Myocyte (in vitro differentiated cells): ENCODE measurements at regions not wholly inside any gene's neighbourhood (a gene's known extent, or its start where the extent isn't known, plus 50 kb on each side); places are given as distances from the start of the nearest gene placed in this dataset.
A peak's percentile ranks its signal among the peaks of the same experiment; 100 is the strongest.

Experiments
- DNase-seq: peaks from one replicate; pipeline ENCODE4 v3.0.0-alpha.2; 2012; ENCODE audit warnings: low read depth

DNA sequence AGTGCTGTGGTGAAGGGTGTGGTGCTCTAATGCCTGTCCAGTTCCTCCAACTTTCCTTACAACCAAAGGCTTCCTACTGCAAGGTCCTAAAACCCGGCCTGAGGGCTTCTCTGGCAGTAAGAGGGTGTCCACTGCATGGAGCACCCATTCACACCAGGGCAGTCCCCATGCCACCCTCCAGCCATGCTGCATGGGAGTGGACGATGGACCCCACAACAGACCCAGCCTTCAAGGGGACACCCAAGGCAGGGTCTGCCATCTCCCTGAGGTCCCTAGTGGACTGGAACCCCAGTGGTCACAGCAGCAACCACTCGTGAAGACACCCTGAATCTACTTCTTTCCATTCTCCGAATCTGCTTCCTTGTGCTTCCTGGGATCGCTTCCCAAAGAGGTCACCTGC is 117.6 kb upstream of the SOX1 start:
- DNase-seq: no peak

- DNase-seq: no peak
Observed at GRCh38 chr13:111950697-111951096, 116.3 kb upstream of the SOX1 start.

GRCh38 chr13:111952032-111952431 is 114.9 kb upstream of the SOX1 start:
- DNase-seq: no peak

- DNase-seq: no peak
Observed at GRCh38 chr13:111952814-111953213, 114.1 kb upstream of the SOX1 start.

- no peak for DNase-seq
Observed at GRCh38 chr13:111953546-111954178, 113.3 kb upstream of the SOX1 start.

DNA sequence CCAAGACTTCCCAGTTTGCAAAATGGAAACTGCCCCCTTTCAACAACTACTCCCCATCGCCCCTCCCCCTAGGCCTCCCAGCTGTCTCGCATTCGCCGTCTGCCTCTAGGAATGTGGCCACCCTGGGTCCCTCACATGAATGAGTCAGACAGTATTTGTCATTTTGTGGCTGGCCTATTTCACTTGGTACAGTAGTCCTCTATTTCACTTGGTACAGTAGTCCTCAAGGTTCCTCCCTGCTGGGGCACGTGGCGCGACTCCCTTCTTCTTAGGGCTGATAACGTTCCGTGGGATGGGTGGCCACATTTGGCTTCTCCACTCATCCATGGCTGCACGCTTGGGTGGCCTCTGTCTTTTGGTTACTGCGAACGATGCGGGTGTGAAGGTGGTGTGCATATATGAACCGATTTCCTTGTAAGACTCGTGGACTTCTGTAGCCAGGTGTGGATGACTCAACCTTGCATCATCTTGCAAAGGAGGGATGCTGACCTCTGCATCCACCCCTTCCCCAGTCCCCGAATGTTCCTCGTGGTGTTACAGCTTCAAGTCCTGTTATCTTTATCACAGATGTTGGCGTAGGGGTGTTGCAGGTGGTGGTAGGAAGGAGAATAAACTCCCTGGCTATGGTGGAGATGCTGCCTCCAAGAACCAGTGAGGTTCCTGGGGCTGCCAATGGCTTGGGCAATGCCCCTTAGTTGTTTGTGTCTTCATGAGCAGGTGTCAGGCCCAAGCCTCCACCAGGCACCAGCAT is 112.1 kb upstream of the SOX1 start:
- peak; percentile 0 for DNase-seq

GRCh38 chr13:111955412-111956065 is 111.4 kb upstream of the SOX1 start:
- DNase-seq: no peak

DNA sequence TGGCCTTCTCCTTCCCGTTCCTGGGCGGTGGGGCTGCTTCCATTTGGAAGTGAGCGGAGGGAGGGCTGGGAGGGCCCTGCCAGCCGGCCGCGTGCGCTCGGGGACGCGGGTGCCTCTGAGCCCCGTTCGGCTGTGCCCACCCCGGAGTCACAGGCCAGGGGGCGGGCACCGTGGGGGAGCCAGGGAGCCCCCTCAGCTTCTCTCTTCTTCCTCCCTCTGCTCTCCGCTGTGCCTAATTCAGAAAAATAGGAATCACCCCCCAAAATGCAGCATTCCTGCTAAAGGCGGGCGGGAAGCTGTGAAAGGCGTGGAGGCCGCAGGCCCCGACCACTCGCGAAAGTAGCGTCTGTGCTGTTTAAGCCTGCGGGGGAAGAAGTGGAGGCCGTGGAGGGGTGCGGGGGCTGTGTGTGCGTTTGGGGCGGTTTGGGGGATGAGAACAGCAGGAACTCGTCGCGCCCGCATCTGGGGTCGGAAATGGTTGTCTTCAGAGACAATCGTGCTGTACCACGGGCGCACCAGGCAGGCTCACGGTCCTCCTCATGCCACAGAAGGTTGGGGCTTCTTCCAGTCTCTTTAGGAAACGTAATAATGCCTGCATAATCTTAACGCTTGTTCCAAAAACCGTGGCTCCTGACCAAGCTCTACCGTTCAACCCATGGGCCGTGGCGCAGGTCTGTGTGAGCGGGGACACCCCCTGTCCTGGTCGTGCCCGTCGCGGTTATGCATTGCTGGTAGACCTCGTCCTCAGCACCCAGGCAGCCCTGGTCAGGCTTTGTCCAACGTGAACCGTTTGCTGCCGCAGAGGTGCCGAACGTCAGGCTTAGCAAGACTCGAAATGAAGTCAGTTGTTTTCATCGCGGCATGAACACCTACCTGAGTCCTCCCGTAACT is 110.4 kb upstream of the SOX1 start:
- DNase-seq: no peak

DNA sequence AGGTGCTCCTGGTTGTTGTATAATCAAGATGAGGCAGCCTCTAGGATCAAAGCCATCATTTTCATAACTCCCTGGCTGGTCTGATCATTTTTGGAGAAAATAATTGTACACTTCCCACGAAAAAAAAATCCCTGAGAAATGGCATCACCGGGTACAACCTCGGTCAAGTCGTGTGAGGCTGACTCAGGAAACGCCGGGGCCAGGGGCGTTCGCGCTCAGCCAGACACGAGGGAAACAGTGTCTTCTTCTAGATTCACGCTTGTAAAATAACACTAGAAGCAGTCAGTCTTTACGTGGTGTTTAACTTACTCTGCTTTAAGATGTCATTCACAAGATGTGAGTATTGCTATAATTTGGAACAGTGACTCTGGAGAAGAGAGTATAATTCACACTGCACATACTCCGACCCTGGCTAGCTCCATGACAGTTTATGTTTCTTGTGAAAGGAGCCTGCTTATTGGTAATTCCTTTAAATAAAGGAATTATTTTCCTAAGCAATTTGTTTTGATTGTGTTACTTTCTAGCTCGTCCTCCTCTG is 109.0 kb upstream of the SOX1 start:
- DNase-seq: no peak

DNA sequence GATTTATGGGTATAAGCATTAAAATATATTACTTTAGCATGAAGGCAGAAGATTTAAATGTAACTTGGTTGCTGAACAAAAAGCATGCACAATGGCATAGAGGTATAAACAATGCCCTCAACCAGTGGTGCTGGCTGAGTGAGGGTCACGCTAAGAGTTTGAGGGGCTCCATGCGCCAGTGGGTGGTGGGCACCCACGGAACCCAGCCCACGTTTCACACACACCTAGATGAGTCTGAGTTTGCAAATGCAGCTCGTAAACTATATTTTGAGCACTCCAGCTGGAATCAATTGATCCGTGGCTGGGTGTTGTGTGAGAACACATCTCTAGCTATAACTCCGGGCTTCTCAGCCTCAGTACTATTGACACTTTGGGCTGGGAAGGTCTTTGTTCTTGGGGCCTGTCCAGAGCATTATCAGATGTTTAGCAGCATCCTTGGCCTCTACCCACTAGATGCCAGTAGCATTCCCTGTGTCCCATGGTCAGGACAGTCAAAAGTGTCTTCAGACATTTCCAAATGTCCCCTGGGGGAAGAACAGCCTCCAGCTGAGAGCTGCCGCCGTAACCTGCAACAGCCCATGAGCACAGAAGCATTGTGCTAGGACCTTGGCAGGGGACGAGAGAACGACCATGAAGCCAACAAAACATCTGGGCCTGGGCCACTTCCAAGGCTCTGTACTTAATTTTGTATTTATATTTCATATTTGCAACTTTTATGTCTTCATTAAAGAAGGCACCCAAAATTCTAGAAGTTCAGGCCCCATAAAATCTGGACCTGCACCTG is 108.1 kb upstream of the SOX1 start:
- no peak for DNase-seq

GRCh38 chr13:111960152-111960772 is 106.7 kb upstream of the SOX1 start:
- DNase-seq: no peak

GRCh38 chr13:111961236-111961635 is 105.7 kb upstream of the SOX1 start:
- DNase-seq: no peak

- no peak for DNase-seq
Observed at GRCh38 chr13:111961651-111962192, 105.2 kb upstream of the SOX1 start.

DNA sequence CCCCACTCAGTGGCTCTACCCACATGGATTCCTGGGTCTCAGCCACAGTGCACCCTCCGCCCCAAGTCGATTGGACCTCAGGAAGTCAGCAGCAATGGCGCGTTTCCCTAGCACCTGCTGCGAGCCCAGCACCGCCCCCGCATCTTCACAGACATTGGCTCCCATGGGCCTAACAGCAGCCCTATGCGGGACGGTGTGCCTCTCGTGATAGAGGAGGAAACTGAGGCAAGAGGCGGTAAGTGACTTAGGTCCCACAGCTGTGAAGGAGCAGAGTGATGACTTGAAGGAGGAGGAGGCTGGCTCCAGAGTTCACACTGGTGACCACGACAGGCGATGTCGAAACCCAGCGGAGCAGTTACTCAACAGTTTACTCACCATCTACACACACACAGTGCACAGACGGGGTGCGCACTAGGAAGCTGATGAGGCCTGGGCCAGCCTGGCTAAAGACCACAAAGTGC is 104.5 kb upstream of the SOX1 start:
- DNase-seq: no peak

DNA sequence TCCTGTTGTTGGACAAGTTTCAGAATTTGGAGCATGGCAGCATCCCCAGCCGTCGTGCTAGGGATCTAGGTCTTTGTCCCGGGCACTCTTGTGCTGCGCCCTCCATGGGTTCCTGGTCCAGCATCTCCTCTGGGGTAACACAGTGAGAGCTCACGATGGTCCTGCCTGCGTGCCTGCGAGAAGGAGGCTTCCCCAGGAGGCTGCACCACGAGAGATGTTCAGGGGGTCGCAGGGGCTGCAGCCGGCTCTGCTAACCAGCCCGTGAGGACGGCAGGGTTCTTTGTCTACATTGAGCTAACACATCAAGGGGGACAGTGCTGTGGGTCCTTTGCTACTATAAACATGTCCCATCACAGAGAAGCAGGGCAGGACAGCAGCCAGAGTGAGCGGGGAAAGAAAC is 103.9 kb upstream of the SOX1 start:
- DNase-seq: no peak

DNA sequence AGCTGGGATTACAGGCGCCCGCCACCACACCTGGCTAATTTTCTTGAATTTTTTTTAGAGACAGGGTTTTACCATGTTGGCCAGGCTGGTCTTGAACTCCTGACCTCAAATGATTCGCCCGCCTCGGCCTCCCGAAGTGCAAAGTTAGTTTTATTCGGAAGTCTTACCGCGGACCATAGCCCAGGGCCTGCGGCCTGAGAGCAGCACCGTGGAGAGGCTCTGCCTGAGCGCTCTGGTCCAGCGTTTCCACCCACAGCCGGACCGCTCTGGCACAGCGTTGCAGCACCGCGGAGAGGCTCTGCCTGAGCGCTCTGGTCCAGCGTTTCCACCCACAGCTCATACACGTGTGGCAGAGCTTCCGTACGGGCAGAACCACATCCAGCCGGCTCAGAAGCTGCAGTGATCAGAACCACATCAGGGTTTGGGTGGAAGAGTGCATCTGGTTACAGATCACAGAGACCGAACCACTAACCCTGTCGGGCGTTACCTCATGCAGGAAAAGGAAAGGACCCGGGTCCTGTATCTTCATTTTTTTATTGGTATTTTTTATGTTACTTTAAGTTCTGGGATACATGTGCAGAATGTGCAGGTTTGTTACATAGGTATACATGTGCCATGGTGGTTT is 102.4 kb upstream of the SOX1 start:
- no peak for DNase-seq

DNA sequence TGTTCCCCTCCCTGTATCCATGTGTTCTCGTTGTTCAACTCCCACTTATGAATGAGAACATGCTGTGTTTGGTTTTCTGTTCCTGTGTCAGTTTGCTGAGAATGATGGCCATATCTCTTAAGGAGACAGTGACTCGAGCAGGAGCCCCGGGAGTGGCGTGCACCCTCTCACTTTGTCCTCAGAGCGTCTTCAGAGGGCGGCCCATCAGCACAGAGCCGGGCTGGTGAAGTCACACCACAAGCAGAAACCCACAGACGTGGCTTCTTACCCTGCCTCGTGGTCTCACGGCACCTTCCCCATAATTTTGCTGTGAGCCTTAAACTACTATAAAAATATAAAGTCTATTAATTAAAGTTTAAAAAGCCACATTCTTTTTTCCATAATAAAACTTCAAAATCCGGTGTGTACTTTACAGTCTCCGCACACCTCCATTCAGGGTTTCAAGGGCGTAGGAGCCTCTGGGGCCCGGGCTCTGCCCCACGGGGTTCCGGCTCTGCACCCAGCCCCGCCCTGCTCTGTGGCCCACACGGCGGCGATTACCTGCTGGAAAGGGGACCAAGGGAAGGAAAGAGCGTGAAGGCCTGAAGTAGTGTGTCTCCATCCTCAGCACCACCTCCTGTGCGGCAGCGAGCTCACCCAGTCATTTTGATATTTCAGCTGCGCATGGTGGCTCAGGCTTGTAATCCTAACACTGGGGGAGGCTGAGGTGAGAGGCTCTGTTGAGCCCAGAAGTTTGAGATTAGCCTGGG is 101.3 kb upstream of the SOX1 start:
- DNase-seq: no peak

DNA sequence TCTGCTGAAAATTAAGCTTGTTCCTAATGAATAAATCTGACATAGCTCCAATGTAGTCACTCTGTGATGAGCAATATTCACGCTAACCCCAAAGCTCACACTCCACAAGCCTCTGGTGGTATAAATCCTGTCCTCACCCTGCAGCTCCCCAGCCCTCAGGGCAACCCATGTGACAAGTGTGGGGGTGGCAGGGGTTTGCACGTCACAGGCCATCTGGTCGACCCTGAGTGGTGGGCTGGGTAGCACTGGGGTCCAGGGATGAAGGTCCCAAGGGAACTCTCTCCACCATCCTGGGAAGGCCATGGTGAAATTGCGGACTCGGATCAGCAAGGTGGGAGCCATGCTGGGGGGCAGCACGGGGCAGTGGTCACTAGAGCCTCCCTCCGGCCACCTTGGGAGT is 100.0 kb upstream of the SOX1 start:
- DNase-seq: no peak
